ENCODE measurements at regions not wholly inside any gene's neighbourhood (a gene's known extent, or its start where the extent isn't known, plus 50 kb on each side); places are given as distances from the start of the nearest gene placed in this dataset.
"Not testable (repeated sequence)": the region's sequence is repeated elsewhere in the genome, so short reads cannot be mapped to it uniquely, and the experiment has no call there.

GRCh38 chr19:21668072-21668773, 99.2 kb downstream of the ZNF100 start:
- H3K4me3 ChIP-seq; H3K27me3 ChIP-seq; H3K9me3 ChIP-seq; H3K36me3 ChIP-seq; ATAC-seq; H3K4me1 ChIP-seq; DNase-seq; intact Hi-C loops (cut with DNase I); H3K27ac ChIP-seq: not testable (repeated sequence)
- 38 to 55% methylated on average over 3 of the region's 3 CpGs for WGBS, 2 donors

- H3K27me3 ChIP-seq = no peaks in the 10 kb centered on the region
- H3K4me3 ChIP-seq = no peak overlapping the region
- WGBS, 2 donors = 64 to 73% methylated on average over 3 of the region's 3 CpGs
- no peak for TF ChIP-seq CTCF (IDR thresholded peaks at IDR 0.05)
- H3K4me1 ChIP-seq = no peaks in the 10 kb centered on the region
- peaks cover 0 to 79% (median 4%) of the 10 kb centered on the region in 11 donors for H3K9me3 ChIP-seq
- ATAC-seq (no peak), DNase-seq (no peak)
- H3K27ac ChIP-seq = no peak overlapping the region
- intact Hi-C loops (cut with DNase I) = no loop called here
- no peaks in the 10 kb centered on the region for H3K36me3 ChIP-seq
These were observed 111.7 kb downstream of the ZNF100 start for GRCh38 chr19:21655540-21656126.

DNA sequence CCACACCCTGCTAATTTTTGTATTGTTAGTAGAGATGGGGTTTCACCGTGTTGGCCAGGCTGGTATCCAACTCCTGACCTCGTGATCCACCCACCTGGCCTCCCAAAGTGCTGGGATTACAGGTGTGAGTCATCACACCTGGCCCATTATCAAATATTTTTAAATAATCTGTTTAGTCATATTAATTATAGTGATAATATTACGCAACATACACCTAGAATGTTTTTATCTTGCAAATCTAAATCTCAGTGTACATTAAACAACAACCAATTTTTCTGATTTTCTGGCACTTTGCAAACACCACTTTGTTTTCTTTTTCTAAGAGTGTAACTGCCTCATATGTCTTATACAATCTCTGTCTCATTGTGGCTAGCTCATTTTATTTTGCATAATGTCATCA, 115.9 kb downstream of the ZNF100 start:
- 54 to 80% methylated on average over 3 of the region's 3 CpGs for WGBS, 2 donors
- ATAC-seq; DNase-seq; H3K27ac ChIP-seq; H3K4me1 ChIP-seq; H3K27me3 ChIP-seq; H3K36me3 ChIP-seq; H3K4me3 ChIP-seq; intact Hi-C loops (cut with DNase I): not testable (repeated sequence)
- H3K9me3 ChIP-seq = peaks cover 0 to 42% (median 3%) of the 10 kb centered on the region in 11 donors

- Histone ChIP-seq H3K4me1 (no peaks in the 10 kb centered on the region), H3K36me3 (no peaks in the 10 kb centered on the region), H3K27ac (no peak overlapping the region), H3K4me3 (no peak overlapping the region), H3K9me3 (no peaks in the 10 kb centered on the region), H3K27me3 (no peaks in the 10 kb centered on the region)
- WGBS, 2 donors = 66 to 81% methylated on average over 1 of the region's 1 CpG
- TF ChIP-seq CTCF (IDR thresholded peaks at IDR 0.05) = no peak
- no peak for ATAC-seq
- DNase-seq = no peak
- intact Hi-C loops (cut with DNase I) = no loop called here
These were observed 128.6 kb downstream of the ZNF100 start for GRCh38 chr19:21638776-21639175.

DNA sequence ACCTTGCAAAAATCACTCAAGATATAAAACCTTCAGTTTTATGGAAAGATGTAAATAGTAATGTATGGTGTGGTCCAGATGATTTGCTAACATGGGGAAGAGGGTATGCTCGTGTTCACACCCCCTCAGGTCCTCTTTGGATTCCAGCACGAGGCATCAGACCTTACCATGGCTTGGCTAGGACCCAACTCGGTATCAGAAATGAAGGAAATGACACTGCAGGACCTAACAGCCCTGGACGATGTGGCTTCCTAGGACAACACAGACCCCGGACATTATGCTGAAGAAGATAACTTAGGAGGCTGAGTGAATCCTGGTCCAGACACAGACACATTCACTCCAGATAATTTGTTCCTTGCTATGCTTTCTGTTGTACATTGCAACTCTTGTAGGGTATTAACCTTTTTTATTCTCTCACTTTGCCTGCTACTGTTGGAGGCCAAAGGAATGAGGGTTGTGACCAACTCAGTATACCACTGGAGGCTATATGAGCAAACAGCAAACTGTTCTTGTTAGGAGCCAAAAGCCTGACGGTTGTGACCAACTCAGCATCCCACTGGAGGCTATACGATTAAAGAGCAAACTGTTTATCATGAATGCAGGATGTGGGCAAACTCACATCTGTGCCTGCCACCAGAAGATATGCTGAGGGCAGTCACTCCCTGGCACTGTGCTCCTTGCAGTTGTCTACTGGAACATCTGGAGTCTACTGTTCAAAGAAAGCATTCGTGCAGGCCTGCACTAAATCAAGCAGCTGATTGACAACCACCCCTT, 121.7 kb downstream of the ZNF429 start:
- DNase-seq (no peak), ATAC-seq (no peak)
- no peak overlapping the region for H3K27ac ChIP-seq
- 59 to 66% methylated on average over 8 of the region's 8 CpGs for WGBS, 2 donors
- no peaks in the 10 kb centered on the region for H3K27me3 ChIP-seq
- intact Hi-C loops (cut with DNase I) = no loop called here
- no peaks in the 10 kb centered on the region for H3K36me3 ChIP-seq
- no peaks in the 10 kb centered on the region for H3K9me3 ChIP-seq
- H3K4me1 ChIP-seq = no peaks in the 10 kb centered on the region
- TF ChIP-seq CTCF (IDR thresholded peaks at IDR 0.05) = no peak
- H3K4me3 ChIP-seq = no peak overlapping the region
